ENCODE measurements at regions not wholly inside any gene's neighbourhood (a gene's known extent, or its start where the extent isn't known, plus 50 kb on each side); places are given as distances from the start of the nearest gene placed in this dataset.

GRCh38 chr3:167940241-167940640 lies 155.5 kb downstream of the GOLIM4 start:
- H3K4me3 Mint-ChIP-seq = no peak overlapping the region
- no peak overlapping the region for H3K27ac ChIP-seq (ENCODE audit: low read length)
- DNase-seq (no peak), ATAC-seq (no peak)
- no peak for TF ChIP-seq CTCF (IDR thresholded peaks at IDR 0.05)
- no peaks in the 10 kb centered on the region for H3K36me3 Mint-ChIP-seq
- no peak overlapping the region for H3K4me3 ChIP-seq (ENCODE audit: low read length)
- H3K27me3 ChIP-seq (ENCODE audit: control insufficient read depth, insufficient read depth, low read length) = no peaks in the 10 kb centered on the region
- H3K36me3 ChIP-seq (ENCODE audit: control insufficient read depth, insufficient read depth, low read length) = no peaks in the 10 kb centered on the region
- WGBS (ENCODE audit: insufficient coverage) = 79% methylated on average over 3 of the region's 3 CpGs
- intact Hi-C loops (cut with micrococcal nuclease) = no loop called here
- H3K27ac Mint-ChIP-seq = no peak overlapping the region
- H3K9me3 Mint-ChIP-seq = peaks cover 0 to 2% of the 10 kb centered on the region in 2 donors
- no peaks in the 10 kb centered on the region for H3K9me3 ChIP-seq (ENCODE audit: control insufficient read depth, insufficient read depth, low read length)
- peaks cover 6 to 7% of the 10 kb centered on the region in 2 donors for H3K27me3 Mint-ChIP-seq (ENCODE audit: low read depth in 2 of 2)
- no peaks in the 10 kb centered on the region for H3K4me1 Mint-ChIP-seq
- H3K4me1 ChIP-seq (ENCODE audit: control insufficient read depth, insufficient read depth, low read length) = peaks cover 3% of the 10 kb centered on the region

- H3K9me3 Mint-ChIP-seq = peaks cover 0 to 2% of the 10 kb centered on the region in 2 donors
- no peak overlapping the region for H3K4me3 ChIP-seq (ENCODE audit: low read length)
- H3K36me3 Mint-ChIP-seq = no peaks in the 10 kb centered on the region
- H3K9me3 ChIP-seq (ENCODE audit: control insufficient read depth, insufficient read depth, low read length) = no peaks in the 10 kb centered on the region
- no peaks in the 10 kb centered on the region for H3K36me3 ChIP-seq (ENCODE audit: control insufficient read depth, insufficient read depth, low read length)
- TF ChIP-seq CTCF (IDR thresholded peaks at IDR 0.05) = no peak
- peaks cover 6 to 7% of the 10 kb centered on the region in 2 donors for H3K27me3 Mint-ChIP-seq (ENCODE audit: low read depth in 2 of 2)
- no peaks in the 10 kb centered on the region for H3K27me3 ChIP-seq (ENCODE audit: control insufficient read depth, insufficient read depth, low read length)
- peaks cover 3% of the 10 kb centered on the region for H3K4me1 ChIP-seq (ENCODE audit: control insufficient read depth, insufficient read depth, low read length)
- no peak overlapping the region for H3K27ac Mint-ChIP-seq
- intact Hi-C loops (cut with micrococcal nuclease) = no loop called here
- no peak overlapping the region for H3K4me3 Mint-ChIP-seq
- H3K27ac ChIP-seq (ENCODE audit: low read length) = no peak overlapping the region
- no peak for DNase-seq
- H3K4me1 Mint-ChIP-seq = no peaks in the 10 kb centered on the region
- ATAC-seq = no peak
Measured at GRCh38 chr3:167938516-167938915, 157.2 kb downstream of the GOLIM4 start.

GRCh38 chr3:167936019-167936418 lies 159.7 kb downstream of the GOLIM4 start:
- H3K36me3 Mint-ChIP-seq = no peaks in the 10 kb centered on the region
- ATAC-seq (no peak), DNase-seq (no peak)
- Histone ChIP-seq H3K27ac (ENCODE audit: low read length) (no peak overlapping the region), H3K4me3 (ENCODE audit: low read length) (no peak overlapping the region), H3K4me1 (ENCODE audit: control insufficient read depth, insufficient read depth, low read length) (no peaks in the 10 kb centered on the region), H3K9me3 (ENCODE audit: control insufficient read depth, insufficient read depth, low read length) (no peaks in the 10 kb centered on the region), H3K27me3 (ENCODE audit: control insufficient read depth, insufficient read depth, low read length) (no peaks in the 10 kb centered on the region), H3K36me3 (ENCODE audit: control insufficient read depth, insufficient read depth, low read length) (no peaks in the 10 kb centered on the region)
- peaks cover 0 to 3% of the 10 kb centered on the region in 2 donors for H3K27me3 Mint-ChIP-seq (ENCODE audit: low read depth in 2 of 2)
- intact Hi-C loops (cut with micrococcal nuclease) = no loop called here
- no peaks in the 10 kb centered on the region for H3K9me3 Mint-ChIP-seq
- H3K27ac Mint-ChIP-seq = no peak overlapping the region
- H3K4me1 Mint-ChIP-seq = no peaks in the 10 kb centered on the region
- TF ChIP-seq CTCF (IDR thresholded peaks at IDR 0.05) = no peak
- H3K4me3 Mint-ChIP-seq = no peak overlapping the region
- 89% methylated on average over 5 of the region's 6 CpGs for WGBS (ENCODE audit: insufficient coverage)

GRCh38 chr3:167930453-167930852 lies 165.3 kb downstream of the GOLIM4 start:
- no peak for DNase-seq
- WGBS (ENCODE audit: insufficient coverage) = 94% methylated on average over 1 of the region's 1 CpG
- intact Hi-C loops (cut with micrococcal nuclease) = no loop called here

More at GRCh38 chr3:167930453-167930852, 165.3 kb downstream of the GOLIM4 start:
- no peaks in the 10 kb centered on the region for H3K36me3 Mint-ChIP-seq
- no peaks in the 10 kb centered on the region for H3K4me1 Mint-ChIP-seq
- H3K9me3 ChIP-seq (ENCODE audit: control insufficient read depth, insufficient read depth, low read length) = no peaks in the 10 kb centered on the region
- no peak overlapping the region for H3K27ac ChIP-seq (ENCODE audit: low read length)
- H3K27me3 Mint-ChIP-seq (ENCODE audit: low read depth in 2 of 2) = no peaks in the 10 kb centered on the region
- no peaks in the 10 kb centered on the region for H3K36me3 ChIP-seq (ENCODE audit: control insufficient read depth, insufficient read depth, low read length)
- peaks cover 0 to under 1% of the 10 kb centered on the region in 2 donors for H3K9me3 Mint-ChIP-seq
- H3K4me3 ChIP-seq (ENCODE audit: low read length) = no peak overlapping the region
- no peak overlapping the region for H3K4me3 Mint-ChIP-seq
- H3K4me1 ChIP-seq (ENCODE audit: control insufficient read depth, insufficient read depth, low read length) = no peaks in the 10 kb centered on the region
- TF ChIP-seq CTCF (IDR thresholded peaks at IDR 0.05) = no peak
- H3K27me3 ChIP-seq (ENCODE audit: control insufficient read depth, insufficient read depth, low read length) = no peaks in the 10 kb centered on the region
- no peak for ATAC-seq
- no peak overlapping the region for H3K27ac Mint-ChIP-seq
